CD8-positive, alpha-beta memory T cell (primary cell): ENCODE measurements at regions not wholly inside any gene's neighbourhood (a gene's known extent, or its start where the extent isn't known, plus 50 kb on each side); places are given as distances from the start of the nearest gene placed in this dataset.
"Not testable (repeated sequence)": the region's sequence is repeated elsewhere in the genome, so short reads cannot be mapped to it uniquely, and the experiment has no call there.

Experiments used
- CTCF ChIA-PET: fragments of 350-600 bp; sonication (Branson Sonifier 250); formaldehyde crosslinking; loops from one replicate; lab custom pipeline; 2021; ENCODE audit warnings: antibody characterized with exemption; lab: Charles Lee
- POLR2A ChIA-PET: fragments of 350-600 bp; sonication (Branson Sonifier 250); formaldehyde crosslinking; loops from one replicate; lab custom pipeline; 2021; ENCODE audit warnings: antibody characterized with exemption; lab: Charles Lee
- DNase-seq, 5 donors: peaks; one replicate each; pipeline versions ENCODE4 v3.0.0 to v3.0.0-alpha.2; 2020 to 2022; ENCODE audit warnings: mixed read lengths in 1 of 5
- H3K27ac ChIP-seq: one replicate; pipeline ENCODE4 v1.7.0; 2013; ENCODE audit warnings: low read depth, mild to moderate bottlenecking, low read length, moderate library complexity
- H3K27me3 ChIP-seq: 2 replicates; pipeline ENCODE4 v1.7.0; 2013; ENCODE audit warnings: low read length, mild to moderate bottlenecking; ENCODE audit not compliant: insufficient read depth, poor library complexity, severe bottlenecking
- H3K36me3 ChIP-seq: 2 replicates; pipeline ENCODE4 v1.7.0; 2013; ENCODE audit warnings: mild to moderate bottlenecking, low read length, moderate library complexity; ENCODE audit not compliant: insufficient read depth
- H3K4me1 ChIP-seq: 2 replicates; pipeline ENCODE4 v1.7.0; 2013; ENCODE audit warnings: mild to moderate bottlenecking, low read length, moderate library complexity; ENCODE audit not compliant: insufficient read depth
- H3K4me3 ChIP-seq: 2 replicates; pipeline ENCODE4 v1.7.0; 2013; ENCODE audit warnings: mild to moderate bottlenecking, low read length
- H3K9me3 ChIP-seq: 2 replicates; pipeline ENCODE4 v1.7.0; 2013; ENCODE audit warnings: mild to moderate bottlenecking, low read length
- H3K27ac Mint-ChIP-seq, 8 donors: one replicate each; pipeline ENCODE4 v1.8.0; 2020 to 2021; ENCODE audit warnings: mixed read lengths in 8 of 8, mild to moderate bottlenecking in 6 of 8, inconsistent platforms in 3 of 8, moderate library complexity in 3 of 8
- H3K27me3 Mint-ChIP-seq, 2 donors: one replicate each; pipeline ENCODE4 v1.8.0; 2020 to 2021; ENCODE audit warnings: mixed read lengths in 2 of 2, mild to moderate bottlenecking in 1 of 2, moderate library complexity in 1 of 2
- H3K36me3 Mint-ChIP-seq, 3 donors: one replicate each; pipeline ENCODE4 v1.8.0; 2020 to 2021; ENCODE audit warnings: mixed read lengths in 3 of 3, inconsistent platforms in 1 of 3, mild to moderate bottlenecking in 1 of 3
- H3K4me1 Mint-ChIP-seq, 3 donors: one replicate each; pipeline ENCODE4 v1.8.0; 2020 to 2021; ENCODE audit warnings: mixed read lengths in 3 of 3, inconsistent platforms in 1 of 3, mild to moderate bottlenecking in 1 of 3
- H3K4me3 Mint-ChIP-seq, 7 donors: one replicate each; pipeline ENCODE4 v1.8.0; 2020 to 2021; ENCODE audit warnings: mixed read lengths in 7 of 7, mild to moderate bottlenecking in 6 of 7, moderate library complexity in 4 of 7, inconsistent platforms in 2 of 7
- H3K9me3 Mint-ChIP-seq, 5 donors: one replicate each; pipeline ENCODE4 v1.8.0; 2020 to 2022; ENCODE audit warnings: mixed read lengths in 5 of 5, mild to moderate bottlenecking in 3 of 5, moderate library complexity in 2 of 5, inconsistent platforms in 1 of 5

DNA sequence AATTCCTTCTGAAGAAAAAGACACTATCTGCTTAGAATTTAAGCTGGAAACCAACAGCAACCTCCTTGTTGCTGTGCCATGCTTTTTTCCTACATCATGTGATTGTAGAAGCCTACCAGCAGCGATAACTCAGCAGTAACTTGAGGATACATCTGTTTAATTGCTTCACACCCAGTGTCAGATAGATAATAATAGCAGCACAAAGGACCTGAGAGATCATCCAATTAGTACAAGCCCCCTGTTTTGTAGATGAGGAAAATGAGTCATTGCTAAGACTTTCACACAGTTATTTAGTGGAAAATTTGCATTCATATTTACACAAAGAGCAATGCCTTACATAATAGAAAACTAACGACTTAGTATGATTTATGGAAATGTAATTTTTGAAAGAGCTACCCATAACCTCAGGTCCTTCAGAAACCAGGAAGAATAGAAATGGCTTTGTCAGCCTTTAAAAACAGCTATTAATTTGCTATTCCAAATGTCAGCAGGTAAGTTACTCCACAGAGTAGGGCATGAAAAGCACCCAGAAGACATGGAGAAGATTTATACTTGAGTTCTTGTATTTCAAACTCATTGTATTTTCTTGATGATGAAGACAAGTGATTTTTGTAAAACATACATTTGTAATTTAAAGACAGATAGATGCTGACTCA is 93.7 kb upstream of the SGCG start:
- no peak overlapping the region for H3K27ac ChIP-seq
- Mint-ChIP-seq H3K36me3 (no peaks in the 10 kb centered on the region), H3K27me3 (peaks cover 2 to 3% of the 10 kb centered on the region in 2 donors), H3K27ac (no peak overlapping the region), H3K9me3 (no peaks in the 10 kb centered on the region), H3K4me1 (no peaks in the 10 kb centered on the region), H3K4me3 (no peak overlapping the region)
- H3K36me3 ChIP-seq, result no peaks in the 10 kb centered on the region
- POLR2A ChIA-PET, result no interaction called here
- no peaks in the 10 kb centered on the region for H3K4me1 ChIP-seq
- CTCF ChIA-PET, result no interaction called here
- H3K9me3 ChIP-seq, result no peaks in the 10 kb centered on the region
- no peak overlapping the region for H3K4me3 ChIP-seq
- no peak for DNase-seq
- H3K27me3 ChIP-seq, result no peaks in the 10 kb centered on the region

DNA sequence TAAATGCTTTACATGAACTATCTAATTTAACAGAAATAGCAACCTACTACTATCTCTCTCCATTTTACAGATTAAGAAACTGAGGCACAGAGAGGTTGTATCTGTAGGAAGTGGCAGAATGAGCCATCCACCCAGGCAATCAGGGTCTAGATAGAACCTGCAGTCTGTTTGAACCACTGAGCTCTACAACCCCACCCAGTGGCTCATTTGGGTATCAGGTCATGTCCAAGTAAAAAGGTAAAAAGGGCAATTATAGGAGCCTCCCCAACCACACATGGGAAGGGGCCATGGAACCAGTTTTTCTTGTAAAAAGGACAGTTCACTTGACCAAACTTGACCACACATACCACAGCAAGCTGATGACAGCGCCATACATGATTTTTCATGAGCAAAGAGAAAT is 92.9 kb upstream of the SGCG start:
- H3K27me3 ChIP-seq, result no peaks in the 10 kb centered on the region
- no peaks in the 10 kb centered on the region for H3K4me1 Mint-ChIP-seq
- H3K4me1 ChIP-seq, result no peaks in the 10 kb centered on the region
- no peaks in the 10 kb centered on the region for H3K36me3 ChIP-seq
- H3K9me3 ChIP-seq, result no peaks in the 10 kb centered on the region
- no peak for DNase-seq
- H3K27ac ChIP-seq, result no peak overlapping the region
- H3K9me3 Mint-ChIP-seq, result no peaks in the 10 kb centered on the region
- H3K27ac Mint-ChIP-seq, result peak overlapping the region in 1 of 8 donors; percentile 67
- ChIA-PET CTCF (interaction anchor here (0.5 kb wide), 1 partner anchor 65 kb away, joined by 3 read pairs; no protein-coding TSS in a partner anchor), POLR2A (no interaction called here)
- no peak overlapping the region for H3K4me3 Mint-ChIP-seq
- no peak overlapping the region for H3K4me3 ChIP-seq
- peaks cover 2 to 7% of the 10 kb centered on the region in 2 donors for H3K27me3 Mint-ChIP-seq
- no peaks in the 10 kb centered on the region for H3K36me3 Mint-ChIP-seq

DNA sequence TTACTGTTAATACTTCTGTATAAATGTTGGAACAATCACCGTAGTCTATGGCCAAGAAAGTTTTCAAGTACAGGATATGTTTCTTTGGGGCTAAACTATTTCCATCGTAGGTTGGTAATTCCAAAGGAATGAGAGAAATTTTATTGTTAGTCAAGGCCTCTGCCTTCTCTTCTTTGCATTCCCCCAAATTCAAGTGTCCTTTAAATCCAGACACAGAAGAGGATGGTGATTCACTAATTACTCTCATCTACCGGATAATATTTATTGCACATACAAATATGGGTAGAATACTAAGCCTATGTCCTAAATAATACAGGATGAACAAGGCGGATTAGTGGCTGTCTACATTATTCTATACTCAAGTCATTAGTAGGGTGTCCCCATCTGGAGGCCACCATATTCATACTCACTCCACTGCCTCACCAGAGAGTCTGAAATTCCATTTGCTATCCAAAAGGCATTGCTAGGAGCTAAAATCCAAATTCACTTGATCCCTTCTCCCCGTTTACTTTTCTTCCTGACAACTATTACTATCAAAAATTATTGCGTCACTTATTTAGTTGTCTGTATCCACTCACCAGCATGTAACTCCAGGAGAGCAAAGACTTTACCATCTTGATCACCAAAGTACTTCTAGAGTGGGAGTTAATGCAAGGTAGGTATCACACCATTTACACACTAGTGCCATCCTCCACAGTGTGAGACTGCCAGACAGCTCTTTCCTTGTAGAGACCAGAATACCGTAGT is 82.4 kb upstream of the SGCG start:
- POLR2A ChIA-PET, result no interaction called here
- Mint-ChIP-seq H3K27me3 (peaks cover 3 to 4% of the 10 kb centered on the region in 2 donors), H3K4me1 (no peaks in the 10 kb centered on the region), H3K9me3 (peaks cover 0 to 3% (median 0%) of the 10 kb centered on the region in 5 donors), H3K27ac (no peak overlapping the region), H3K4me3 (no peak overlapping the region), H3K36me3 (no peaks in the 10 kb centered on the region)
- no peaks in the 10 kb centered on the region for H3K36me3 ChIP-seq
- H3K27me3 ChIP-seq, result no peaks in the 10 kb centered on the region
- H3K4me3 ChIP-seq, result no peak overlapping the region
- H3K9me3 ChIP-seq, result no peaks in the 10 kb centered on the region
- CTCF ChIA-PET, result no interaction called here
- no peak for DNase-seq
- H3K27ac ChIP-seq, result no peak overlapping the region
- H3K4me1 ChIP-seq, result no peaks in the 10 kb centered on the region

- Histone ChIP-seq H3K36me3 (no peaks in the 10 kb centered on the region), H3K4me3 (no peak overlapping the region), H3K9me3 (no peaks in the 10 kb centered on the region), H3K27ac (no peak overlapping the region), H3K27me3 (no peaks in the 10 kb centered on the region), H3K4me1 (no peaks in the 10 kb centered on the region)
- DNase-seq, result no peak
- Mint-ChIP-seq H3K27me3 (peaks cover 2 to 10% of the 10 kb centered on the region in 2 donors), H3K9me3 (peaks cover 0 to 8% (median 0%) of the 10 kb centered on the region in 5 donors), H3K4me1 (no peaks in the 10 kb centered on the region), H3K4me3 (no peak overlapping the region), H3K36me3 (no peaks in the 10 kb centered on the region), H3K27ac (no peak overlapping the region)
- ChIA-PET POLR2A (no interaction called here), CTCF (no interaction called here)
These were observed 75.7 kb upstream of the SGCG start for GRCh38 chr13:23105051-23105450.

GRCh38 chr13:23107665-23108064 is 73.1 kb upstream of the SGCG start:
- ChIA-PET POLR2A (no interaction called here), CTCF (no interaction called here)
- H3K36me3 Mint-ChIP-seq, result no peaks in the 10 kb centered on the region
- H3K27me3 ChIP-seq, result no peaks in the 10 kb centered on the region
- H3K4me3 Mint-ChIP-seq, result no peak overlapping the region
- H3K4me3 ChIP-seq, result no peak overlapping the region
- H3K27ac ChIP-seq, result no peak overlapping the region
- no peaks in the 10 kb centered on the region for H3K36me3 ChIP-seq
- DNase-seq, result no peak
- H3K4me1 ChIP-seq, result no peaks in the 10 kb centered on the region
- H3K4me1 Mint-ChIP-seq, result no peaks in the 10 kb centered on the region
- H3K27ac Mint-ChIP-seq, result no peak overlapping the region
- no peaks in the 10 kb centered on the region for H3K9me3 ChIP-seq
- H3K27me3 Mint-ChIP-seq, result peaks cover 4 to 10% of the 10 kb centered on the region in 2 donors
- peaks cover 0 to 8% (median 0%) of the 10 kb centered on the region in 5 donors for H3K9me3 Mint-ChIP-seq

DNA sequence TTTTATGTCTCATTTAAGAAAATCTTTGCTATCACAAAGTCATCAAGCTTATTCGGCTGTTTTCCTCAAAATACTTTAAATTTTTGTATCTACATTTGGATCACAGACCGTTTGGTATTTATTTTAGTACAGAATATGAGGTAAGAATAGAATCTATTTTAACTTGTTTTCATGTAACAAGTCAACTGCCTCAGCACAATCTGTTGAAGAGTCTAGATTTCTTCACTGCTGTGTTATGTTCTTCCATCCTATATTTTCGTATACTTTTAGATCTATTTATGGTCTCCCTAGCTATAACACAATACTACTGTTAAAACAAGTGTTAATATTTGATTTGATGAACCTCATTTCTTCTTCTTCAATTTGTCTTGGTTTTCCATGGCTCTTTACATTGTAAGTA is 61.6 kb upstream of the SGCG start:
- ChIA-PET CTCF (no interaction called here), POLR2A (no interaction called here)
- Histone ChIP-seq H3K27me3 (no peaks in the 10 kb centered on the region), H3K9me3 (no peaks in the 10 kb centered on the region), H3K36me3 (no peaks in the 10 kb centered on the region), H3K4me3 (no peak overlapping the region), H3K4me1 (no peaks in the 10 kb centered on the region), H3K27ac (no peak overlapping the region)
- Mint-ChIP-seq H3K27ac (no peak overlapping the region), H3K9me3 (peaks cover 0 to 3% (median 0%) of the 10 kb centered on the region in 5 donors), H3K4me3 (no peak overlapping the region), H3K4me1 (no peaks in the 10 kb centered on the region), H3K36me3 (no peaks in the 10 kb centered on the region), H3K27me3 (peaks cover 2 to 6% of the 10 kb centered on the region in 2 donors)
- no peak for DNase-seq

DNA sequence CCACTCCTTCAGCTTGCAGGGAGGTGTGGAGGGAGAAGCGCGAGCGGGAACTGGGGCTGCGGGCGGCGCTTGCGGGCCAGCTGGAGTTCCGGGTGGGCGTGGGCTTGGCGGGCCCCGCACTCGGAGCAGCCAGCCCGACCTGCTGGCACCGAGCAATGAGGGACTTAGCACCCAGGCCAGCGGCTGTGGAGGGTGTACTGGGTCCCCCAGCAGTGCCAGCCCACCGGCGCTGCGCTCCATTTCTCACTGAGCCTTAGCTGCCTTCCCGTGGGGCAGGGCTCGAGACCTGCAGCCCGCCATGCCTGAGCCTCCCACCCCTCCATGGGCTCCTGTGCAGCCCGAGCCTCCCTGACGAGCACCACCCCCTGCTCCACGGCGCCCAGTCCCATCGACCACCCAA is 53.2 kb upstream of the SGCG start:
- H3K27me3 ChIP-seq, H3K4me3 ChIP-seq, H3K36me3 Mint-ChIP-seq, H3K4me3 Mint-ChIP-seq, H3K9me3 Mint-ChIP-seq, H3K9me3 ChIP-seq, H3K27me3 Mint-ChIP-seq, H3K27ac Mint-ChIP-seq, DNase-seq, H3K4me1 Mint-ChIP-seq, POLR2A ChIA-PET, H3K4me1 ChIP-seq, H3K27ac ChIP-seq, CTCF ChIA-PET, H3K36me3 ChIP-seq: not testable (repeated sequence)

GRCh38 chr13:23129331-23129730 is 51.4 kb upstream of the SGCG start:
- Histone ChIP-seq H3K9me3 (no peaks in the 10 kb centered on the region), H3K4me1 (no peaks in the 10 kb centered on the region), H3K27me3 (no peaks in the 10 kb centered on the region), H3K27ac (no peak overlapping the region), H3K36me3 (no peaks in the 10 kb centered on the region), H3K4me3 (no peak overlapping the region)
- Mint-ChIP-seq H3K4me1 (no peaks in the 10 kb centered on the region), H3K4me3 (no peak overlapping the region), H3K27me3 (peaks cover 0 to 3% of the 10 kb centered on the region in 2 donors), H3K36me3 (no peaks in the 10 kb centered on the region), H3K9me3 (no peaks in the 10 kb centered on the region), H3K27ac (peak overlapping the region in 1 of 8 donors; percentile 6)
- ChIA-PET POLR2A (no interaction called here), CTCF (no interaction called here)
- no peak for DNase-seq
